WTC11 (cell line): ENCODE measurements at regions not wholly inside any gene's neighbourhood (a gene's known extent, or its start where the extent isn't known, plus 50 kb on each side); places are given as distances from the start of the nearest gene placed in this dataset.

ENCODE experiments used
- ATF3 ChIP-seq: sonication (generic); formaldehyde crosslinking; conservative IDR thresholded peaks from 2 replicates; pipeline ENCODE4 v1.8.1; 2022; ENCODE audit warnings: mild to moderate bottlenecking, missing genetic modification reagents
- CREB1 ChIP-seq: sonication (generic); formaldehyde crosslinking; IDR thresholded peaks from 2 replicates; pipeline ENCODE4 v1.8.0; 2023; ENCODE audit warnings: mild to moderate bottlenecking, missing genetic modification reagents
- CTCF ChIP-seq: fragments of 200-600 bp; IDR thresholded peaks from 2 replicates; pipeline ENCODE4 v1.8.0; 2022; ENCODE audit warnings: antibody characterized with exemption
- ZNF512 ChIP-seq: sonication (generic); formaldehyde crosslinking; IDR thresholded peaks from 2 replicates; pipeline ENCODE4 v1.8.1; 2022; ENCODE audit warnings: missing genetic modification reagents, borderline replicate concordance

- no peak for TF ChIP-seq CTCF
- TF ChIP-seq ATF3 = no peak
- TF ChIP-seq ZNF512 (CRISPR knock-in tag) = no peak
- no peak for TF ChIP-seq CREB1 (CRISPR knock-in tag)
These were observed 150.9 kb downstream of the TBX5 start for GRCh38 chr12:114254998-114255397.
